ENCODE measurements at regions not wholly inside any gene's neighbourhood (a gene's known extent, or its start where the extent isn't known, plus 50 kb on each side); places are given as distances from the start of the nearest gene placed in this dataset.

GRCh38 chr7:24521917-24522623, 51.2 kb upstream of the PALS2 start:
- H3K27me3 Mint-ChIP-seq: peaks cover 18 to 44% of the 10 kb centered on the region in 2 donors
- no peaks in the 10 kb centered on the region for H3K36me3 Mint-ChIP-seq
- H3K9me3 Mint-ChIP-seq: peaks cover 0 to 3% of the 10 kb centered on the region in 2 donors
- H3K27ac Mint-ChIP-seq: no peak overlapping the region
- no peak overlapping the region for H3K4me3 Mint-ChIP-seq
- ATAC-seq (replicated peaks) (no peak), DNase-seq (no peak)
- no peaks in the 10 kb centered on the region for H3K4me1 Mint-ChIP-seq

All from stimulated activated naive B cell treated with anti-CD40 and anti-IgM and Interleukin-4, amounts not matched to agents 10 μg/mL and 1 μg/mL and 100 μg/mL, for 72 hours (primary cell).